Adrenal gland (tissue), 9 donors: ENCODE measurements at regions not wholly inside any gene's neighbourhood (a gene's known extent, or its start where the extent isn't known, plus 50 kb on each side); places are given as distances from the start of the nearest gene placed in this dataset.

Experiments
- DNase-seq, 7 donors: peaks; one replicate each; pipeline ENCODE4 v3.0.0-alpha.2; 2019 to 2020
- H3K27ac ChIP-seq, 5 donors: fragments of 200-600 bp; sonication (generic) in 4 of 5; 1 replicate in 3 of 5; 2 replicates in 2 of 5; pipeline versions ENCODE4 v1.5.1 to v1.8.0; 2016 to 2020; ENCODE audit warnings: mild to moderate bottlenecking in 1 of 5
- H3K27me3 ChIP-seq: fragments of 200-600 bp; 2 replicates; pipeline ENCODE4 v1.8.0; 2021
- H3K36me3 ChIP-seq, 2 donors: fragments of 200-600 bp; replicated peaks in 1 of 2; 1 replicate in 1 of 2; 2 replicates in 1 of 2; pipeline versions ENCODE4 v1.5.1 to v1.8.0; 2018 to 2022
- H3K4me1 ChIP-seq, 2 donors: fragments of 200-600 bp; replicated peaks in 1 of 2; 1 replicate in 1 of 2; 2 replicates in 1 of 2; pipeline versions ENCODE4 v1.5.1 to v1.8.0; 2018 to 2021
- H3K4me3 ChIP-seq, 4 donors: fragments of 200-600 bp; sonication (generic) in 3 of 4; one replicate each; pipeline ENCODE4 v1.5.1; 2016 to 2018
- H3K9me3 ChIP-seq, 3 donors: fragments of 200-600 bp; sonication (generic) in 1 of 3; replicated peaks in 1 of 3; 1 replicate in 2 of 3; 2 replicates in 1 of 3; pipeline versions ENCODE4 v1.5.1 to v1.8.0; 2016 to 2021
- CTCF ChIP-seq, 6 experiments: fragments of 450-650 bp in 4 of 6; fragments of 200-600 bp in 2 of 6; sonication (generic) in 1 of 6; IDR thresholded peaks; 1 replicate in 5 of 6; 2 replicates in 1 of 6; pipeline versions ENCODE4 v1.5.1 to v1.8.0; 2016 to 2021; ENCODE audit warnings: antibody characterized with exemption in 6 of 6, mild to moderate bottlenecking in 2 of 6, moderate library complexity in 1 of 6
- POLR2A ChIP-seq, 2 donors: fragments of 450-650 bp; IDR thresholded peaks; one replicate each; pipeline ENCODE4 v1.6.1; 2017; ENCODE audit warnings: antibody characterized with exemption in 2 of 2, mild to moderate bottlenecking in 2 of 2, moderate library complexity in 1 of 2
- WGBS, 4 donors: extraction: QIAGEN DNeasy Blood & Tissue Kit in 2 of 4; methylation state at CpG; one replicate each; pipeline versions ENCODE4 v1.1.5 to v1.1.7; 2013 to 2017; 5-methylcytosine and 5-hydroxymethylcytosine counted together
- intact Hi-C, 2 donors: fragments of 100-400 bp; cut with DNase I; formaldehyde crosslinking; loops; one replicate each; pipeline versions ENCODE4 v1.14.1 to v1.15.0; 2022 to 2023
- donor health status: healthy with polysubstance abuse.
- donor health status: Bipolar disorder and iron deficiency.
- donor health status: DM: yes; HTN: yes; CAD: no.
- donor health status: DM: no; HTN: no; CAD: no.
- donor health status: DM: no; HTN: no; CAD: no.

GRCh38 chr6:11412011-11412424 lies 125.5 kb upstream of the TMEM170B start:
- TF ChIP-seq POLR2A (IDR thresholded peaks at IDR 0.05) (no peak), CTCF (IDR thresholded peaks at IDR 0.05) (no peak)
- Histone ChIP-seq H3K36me3 (no peaks in the 10 kb centered on the region), H3K27ac (peak overlapping the region in 3 of 5 donors; percentile 31 to 52 (median 49)), H3K9me3 (no peaks in the 10 kb centered on the region), H3K4me3 (no peak overlapping the region), H3K4me1 (no peaks in the 10 kb centered on the region), H3K27me3 (no peaks in the 10 kb centered on the region)
- intact Hi-C loops: no loop called here
- 53 to 66% (median 65%) methylated on average over 2 of the region's 2 CpGs for WGBS, 4 donors
- DNase-seq: no peak

GRCh38 chr6:11411593-11411992 lies 126.0 kb upstream of the TMEM170B start:
- intact Hi-C loops: no loop called here

GRCh38 chr6:11410539-11411307 lies 126.8 kb upstream of the TMEM170B start:
- H3K4me1 ChIP-seq: no peaks in the 10 kb centered on the region
- intact Hi-C loops: no loop called here
- H3K27ac ChIP-seq: peak overlapping the region in 2 of 5 donors; percentile 1 to 52
- H3K27me3 ChIP-seq: no peaks in the 10 kb centered on the region
- 56 to 67% (median 65%) methylated on average over 4 of the region's 4 CpGs for WGBS, 4 donors
- DNase-seq: no peak
- TF ChIP-seq POLR2A (IDR thresholded peaks at IDR 0.05) (no peak), CTCF (IDR thresholded peaks at IDR 0.05) (no peak)
- H3K36me3 ChIP-seq: no peaks in the 10 kb centered on the region
- no peak overlapping the region for H3K4me3 ChIP-seq
- no peaks in the 10 kb centered on the region for H3K9me3 ChIP-seq

More at GRCh38 chr6:11411593-11411992, 126.0 kb upstream of the TMEM170B start:
- Histone ChIP-seq H3K9me3 (no peaks in the 10 kb centered on the region), H3K4me1 (no peaks in the 10 kb centered on the region), H3K4me3 (no peak overlapping the region), H3K27me3 (no peaks in the 10 kb centered on the region), H3K27ac (peak overlapping the region in 3 of 5 donors; percentile 26 to 52 (median 31)), H3K36me3 (no peaks in the 10 kb centered on the region)
- no peak for DNase-seq
- WGBS, 4 donors: 66 to 78% (median 71%) methylated on average over 3 of the region's 3 CpGs
- no peak for TF ChIP-seq POLR2A (IDR thresholded peaks at IDR 0.05)
- no peak for TF ChIP-seq CTCF (IDR thresholded peaks at IDR 0.05)

- no peak for TF ChIP-seq POLR2A (IDR thresholded peaks at IDR 0.05)
- Histone ChIP-seq H3K9me3 (no peaks in the 10 kb centered on the region), H3K36me3 (no peaks in the 10 kb centered on the region), H3K27ac (no peak overlapping the region), H3K4me3 (no peak overlapping the region), H3K27me3 (no peaks in the 10 kb centered on the region), H3K4me1 (no peaks in the 10 kb centered on the region)
- no peak for DNase-seq
- intact Hi-C loops: no loop called here
These were observed 128.2 kb upstream of the TMEM170B start for GRCh38 chr6:11409371-11409770.

GRCh38 chr6:11407414-11407813 lies 130.1 kb upstream of the TMEM170B start:
- Histone ChIP-seq H3K4me1 (no peaks in the 10 kb centered on the region), H3K27me3 (no peaks in the 10 kb centered on the region), H3K36me3 (no peaks in the 10 kb centered on the region), H3K4me3 (no peak overlapping the region), H3K27ac (no peak overlapping the region), H3K9me3 (no peaks in the 10 kb centered on the region)
- DNase-seq: no peak
- WGBS, 4 donors: 83 to 91% (median 86%) methylated on average over 2 of the region's 2 CpGs
- intact Hi-C loops: no loop called here
- no peak for TF ChIP-seq CTCF (IDR thresholded peaks at IDR 0.05)
- no peak for TF ChIP-seq POLR2A (IDR thresholded peaks at IDR 0.05)
